Transverse colon (tissue), 4 donors: ENCODE measurements at regions not wholly inside any gene's neighbourhood (a gene's known extent, or its start where the extent isn't known, plus 50 kb on each side); places are given as distances from the start of the nearest gene placed in this dataset.
"Not testable (repeated sequence)": the region's sequence is repeated elsewhere in the genome, so short reads cannot be mapped to it uniquely, and the experiment has no call there.

ENCODE experiments used
- DNase-seq: peaks from one replicate; pipeline ENCODE4 v3.0.0-alpha.2; 2019
- H3K27ac ChIP-seq, 4 donors: fragments of 200-600 bp; sonication (generic); 2 replicates each; pipeline ENCODE4 v1.5.1; 2016 to 2018; ENCODE audit warnings: inconsistent platforms in 4 of 4
- H3K27me3 ChIP-seq: fragments of 200-600 bp; sonication (generic); 2 replicates; pipeline ENCODE4 v1.5.1; 2017; ENCODE audit warnings: inconsistent platforms
- H3K36me3 ChIP-seq, 4 donors: fragments of 200-600 bp; sonication (generic); 2 replicates each; pipeline ENCODE4 v1.5.1; 2017 to 2019; ENCODE audit warnings: inconsistent platforms in 4 of 4
- H3K4me1 ChIP-seq, 4 donors: fragments of 200-600 bp; sonication (generic); 2 replicates each; pipeline ENCODE4 v1.5.1; 2017 to 2020; ENCODE audit warnings: inconsistent platforms in 4 of 4
- H3K4me3 ChIP-seq, 4 donors: fragments of 200-600 bp; sonication (generic); 1 replicate in 1 of 4; 2 replicates in 3 of 4; pipeline versions ENCODE4 v1.5.1 to v1.6.1; 2017 to 2019; ENCODE audit warnings: inconsistent platforms in 4 of 4
- H3K9me3 ChIP-seq, 2 donors: fragments of 200-600 bp; sonication (generic); 2 replicates each; pipeline ENCODE4 v1.5.1; 2017 to 2019; ENCODE audit warnings: inconsistent platforms in 2 of 2
- CTCF ChIP-seq, 5 experiments: fragments of 200-600 bp in 3 of 5; fragments of 450-650 bp in 2 of 5; sonication (generic) in 3 of 5; IDR thresholded peaks; 1 replicate in 2 of 5; 2 replicates in 3 of 5; pipeline ENCODE4 v1.5.1; 2016 to 2017; ENCODE audit warnings: antibody characterized with exemption in 5 of 5, inconsistent platforms in 3 of 5, mild to moderate bottlenecking in 2 of 5, moderate library complexity in 1 of 5
- EP300 ChIP-seq: sonication (generic); formaldehyde crosslinking; IDR thresholded peaks from one replicate; pipeline ENCODE4 v1.6.1; 2017; ENCODE audit warnings: antibody characterized with exemption, low read depth
- POLR2A ChIP-seq: fragments of 450-650 bp; IDR thresholded peaks from one replicate; pipeline ENCODE4 v1.6.1; 2016; ENCODE audit warnings: antibody characterized with exemption, mild to moderate bottlenecking, moderate library complexity
- POLR2AphosphoS5 ChIP-seq, 3 donors: sonication (generic); formaldehyde crosslinking; IDR thresholded peaks; one replicate each; pipeline ENCODE4 v1.6.1; 2016; ENCODE audit warnings: antibody characterized with exemption in 3 of 3
- WGBS, 2 donors: methylation state at CpG; one replicate each; pipeline ENCODE4 v1.1.5; 2018; ENCODE audit warnings: low coverage in 1 of 2; 5-methylcytosine and 5-hydroxymethylcytosine counted together
- in situ Hi-C, 4 donors: fragments of 200-750 bp; cut with MboI; loops; one replicate each; pipeline versions ENCODE4 v1.15.0 to v1.15.1; 2017; ENCODE audit warnings: low sequenced_read_pairs in 3 of 4, low pct_ligation_motif_present in 1 of 4, low pct_unique_long_range_greater_than_20kb in 1 of 4
- intact Hi-C: fragments of 100-400 bp; cut with DNase I; formaldehyde crosslinking; loops from one replicate; pipeline ENCODE4 v1.15.1; 2023; ENCODE audit warnings: low total_unique reads

- H3K27me3 ChIP-seq = no peaks in the 10 kb centered on the region
- DNase-seq = no peak
- H3K9me3 ChIP-seq = no peaks in the 10 kb centered on the region
- H3K4me3 ChIP-seq = no peak overlapping the region
- no peaks in the 10 kb centered on the region for H3K36me3 ChIP-seq
- in situ Hi-C loops (no loop called here), intact Hi-C loops (no loop called here)
- TF ChIP-seq POLR2AphosphoS5 (IDR thresholded peaks at IDR 0.05) = no peak
- TF ChIP-seq CTCF (IDR thresholded peaks at IDR 0.05) = no peak
- no peak for TF ChIP-seq POLR2A
- H3K4me1 ChIP-seq = no peaks in the 10 kb centered on the region
- H3K27ac ChIP-seq = no peak overlapping the region
Observed at GRCh38 chr10:35992107-35992506, 350.0 kb upstream of the FZD8 start.

GRCh38 chr10:35986756-35987502, 344.8 kb upstream of the FZD8 start:
- TF ChIP-seq EP300 (no peak), CTCF (IDR thresholded peaks at IDR 0.05) (no peak), POLR2AphosphoS5 (IDR thresholded peaks at IDR 0.05) (no peak), POLR2A (no peak)
- Histone ChIP-seq H3K36me3 (no peaks in the 10 kb centered on the region), H3K27ac (no peak overlapping the region), H3K4me3 (no peak overlapping the region), H3K9me3 (no peaks in the 10 kb centered on the region), H3K27me3 (no peaks in the 10 kb centered on the region), H3K4me1 (no peaks in the 10 kb centered on the region)
- in situ Hi-C loops (no loop called here), intact Hi-C loops (no loop called here)
- DNase-seq = no peak
- WGBS, 2 donors = 60 to 68% methylated on average over 6 to 7 of the region's 7 CpGs

GRCh38 chr10:35979116-35979515, 337.0 kb upstream of the FZD8 start:
- intact Hi-C loops = no loop called here
- Histone ChIP-seq H3K27ac (no peak overlapping the region), H3K9me3 (no peaks in the 10 kb centered on the region), H3K27me3 (no peaks in the 10 kb centered on the region), H3K36me3 (no peaks in the 10 kb centered on the region), H3K4me3 (no peak overlapping the region), H3K4me1 (no peaks in the 10 kb centered on the region)
- peak; percentile 87 for TF ChIP-seq EP300
- no peak for TF ChIP-seq POLR2A
- peak in 1 of 3 donors; percentile 62 for TF ChIP-seq POLR2AphosphoS5 (IDR thresholded peaks at IDR 0.05)
- no peak for DNase-seq
- WGBS, 2 donors = 41 to 48% methylated on average over 2 of the region's 2 CpGs
- in situ Hi-C loops = no loop called here

GRCh38 chr10:35973912-35974591, 332.0 kb upstream of the FZD8 start:
- in situ Hi-C loops = not testable (repeated sequence)
- WGBS, 2 donors = 50 to 68% methylated on average over 5 of the region's 5 CpGs

GRCh38 chr10:35972275-35972674, 330.2 kb upstream of the FZD8 start:
- H3K36me3 ChIP-seq = no peaks in the 10 kb centered on the region
- no peak overlapping the region for H3K27ac ChIP-seq
- no peak for DNase-seq
- TF ChIP-seq POLR2A (no peak), CTCF (IDR thresholded peaks at IDR 0.05) (no peak)
- no peak overlapping the region for H3K4me3 ChIP-seq
- H3K9me3 ChIP-seq = no peaks in the 10 kb centered on the region
- 81 to 83% methylated on average over 1 to 3 of the region's 3 CpGs for WGBS, 2 donors
- H3K4me1 ChIP-seq = no peaks in the 10 kb centered on the region
- intact Hi-C loops (no loop called here), in situ Hi-C loops (no loop called here)
- no peaks in the 10 kb centered on the region for H3K27me3 ChIP-seq

More at GRCh38 chr10:35973912-35974591, 332.0 kb upstream of the FZD8 start:
- H3K36me3 ChIP-seq, H3K4me3 ChIP-seq, DNase-seq, H3K9me3 ChIP-seq, H3K27ac ChIP-seq, intact Hi-C loops, H3K27me3 ChIP-seq, H3K4me1 ChIP-seq: not testable (repeated sequence)
